ENCODE measurements at regions not wholly inside any gene's neighbourhood (a gene's known extent, or its start where the extent isn't known, plus 50 kb on each side); places are given as distances from the start of the nearest gene placed in this dataset.

DNA sequence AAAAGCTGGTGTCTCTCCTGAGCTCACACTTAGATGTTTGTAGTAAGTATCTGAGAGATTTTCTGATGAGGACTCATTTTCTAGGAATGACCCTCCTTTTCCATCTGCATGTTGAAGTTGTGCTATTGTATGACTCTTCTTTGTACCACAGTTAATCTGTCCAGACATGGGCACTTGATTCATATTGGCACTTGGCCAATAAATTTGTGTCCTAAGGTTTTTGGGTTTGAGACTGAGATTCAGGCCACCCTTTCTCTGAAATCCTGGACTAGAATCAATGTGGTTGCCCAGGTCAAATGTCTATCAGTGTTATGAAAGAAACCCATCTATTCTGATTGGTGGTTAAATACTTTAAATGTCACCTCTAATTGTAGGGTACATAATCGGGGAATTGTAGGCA lies 869.0 kb downstream of the SH3BGRL start:
- DNase-seq (ENCODE audit: low spot score) (no peak), ATAC-seq (ENCODE audit: insufficient number of reproducible peaks, low FRiP score, low read depth) (no peak)
- no peaks in the 10 kb centered on the region for H3K4me1 ChIP-seq (ENCODE audit: control insufficient read depth in 1 of 2, low read depth in 2 of 2)
- no peak overlapping the region for H3K4me3 ChIP-seq
- H3K9me3 ChIP-seq, result no peaks in the 10 kb centered on the region
- no peaks in the 10 kb centered on the region for H3K36me3 ChIP-seq
- no peaks in the 10 kb centered on the region for H3K27me3 ChIP-seq (replicated peaks; ENCODE audit: insufficient read depth)
- TF ChIP-seq, protein P1, sequence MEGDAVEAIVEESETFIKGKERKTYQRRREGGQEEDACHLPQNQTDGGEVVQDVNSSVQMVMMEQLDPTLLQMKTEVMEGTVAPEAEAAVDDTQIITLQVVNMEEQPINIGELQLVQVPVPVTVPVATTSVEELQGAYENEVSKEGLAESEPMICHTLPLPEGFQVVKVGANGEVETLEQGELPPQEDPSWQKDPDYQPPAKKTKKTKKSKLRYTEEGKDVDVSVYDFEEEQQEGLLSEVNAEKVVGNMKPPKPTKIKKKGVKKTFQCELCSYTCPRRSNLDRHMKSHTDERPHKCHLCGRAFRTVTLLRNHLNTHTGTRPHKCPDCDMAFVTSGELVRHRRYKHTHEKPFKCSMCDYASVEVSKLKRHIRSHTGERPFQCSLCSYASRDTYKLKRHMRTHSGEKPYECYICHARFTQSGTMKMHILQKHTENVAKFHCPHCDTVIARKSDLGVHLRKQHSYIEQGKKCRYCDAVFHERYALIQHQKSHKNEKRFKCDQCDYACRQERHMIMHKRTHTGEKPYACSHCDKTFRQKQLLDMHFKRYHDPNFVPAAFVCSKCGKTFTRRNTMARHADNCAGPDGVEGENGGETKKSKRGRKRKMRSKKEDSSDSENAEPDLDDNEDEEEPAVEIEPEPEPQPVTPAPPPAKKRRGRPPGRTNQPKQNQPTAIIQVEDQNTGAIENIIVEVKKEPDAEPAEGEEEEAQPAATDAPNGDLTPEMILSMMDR (IDR thresholded peaks at IDR 0.05), result no peak
- H3K27ac ChIP-seq, result no peak overlapping the region

DNA sequence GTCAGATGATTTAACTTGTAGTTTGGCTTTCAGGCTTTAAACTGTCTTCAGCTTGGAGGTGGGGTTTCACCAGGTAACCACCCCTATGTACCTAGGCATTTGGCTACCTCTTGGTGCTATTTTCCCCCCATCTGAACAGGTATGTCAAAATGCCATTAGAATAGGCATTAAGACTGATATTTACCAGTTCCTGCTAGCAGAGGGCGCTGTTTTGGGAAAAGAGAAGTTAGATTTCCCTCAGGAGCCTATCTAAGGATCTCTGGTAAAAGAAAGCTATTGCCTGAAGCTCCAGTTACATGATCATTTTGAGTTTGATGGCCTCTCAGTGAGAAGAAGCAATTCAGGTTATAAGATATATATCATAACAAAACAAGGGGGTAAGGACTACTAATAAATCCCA lies 879.1 kb downstream of the SH3BGRL start:
- DNase-seq (ENCODE audit: low spot score), result no peak
- no peak overlapping the region for H3K27ac ChIP-seq
- ATAC-seq (ENCODE audit: insufficient number of reproducible peaks, low FRiP score, low read depth), result no peak
- H3K4me1 ChIP-seq (ENCODE audit: control insufficient read depth in 1 of 2, low read depth in 2 of 2), result no peaks in the 10 kb centered on the region
- H3K4me3 ChIP-seq, result no peak overlapping the region
- no peaks in the 10 kb centered on the region for H3K9me3 ChIP-seq
- no peaks in the 10 kb centered on the region for H3K27me3 ChIP-seq (replicated peaks; ENCODE audit: insufficient read depth)
- no peaks in the 10 kb centered on the region for H3K36me3 ChIP-seq
- TF ChIP-seq, protein P1 (IDR thresholded peaks at IDR 0.05), result no peak

DNA sequence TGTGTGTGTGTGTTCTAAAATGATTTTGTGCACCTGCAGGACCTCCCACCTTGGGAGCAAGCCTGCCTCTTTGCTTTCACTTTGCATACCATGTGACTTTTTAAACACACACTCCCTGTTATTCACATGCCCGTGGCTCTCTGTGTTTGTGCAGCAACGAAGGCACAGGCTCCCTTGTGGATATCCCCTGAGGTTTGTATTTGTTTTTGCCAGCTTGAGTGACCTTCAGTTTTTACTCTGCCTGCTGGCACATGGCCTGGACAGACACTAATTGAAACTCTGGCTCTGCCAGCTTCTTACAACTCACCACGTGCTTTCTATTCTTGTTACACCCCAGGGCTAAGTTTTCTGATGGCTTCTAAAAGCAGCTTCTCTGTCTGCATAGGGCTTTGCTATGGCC lies 885.8 kb downstream of the SH3BGRL start:
- no peak overlapping the region for H3K27ac ChIP-seq
- TF ChIP-seq, protein P1 (IDR thresholded peaks at IDR 0.05), result no peak
- no peaks in the 10 kb centered on the region for H3K36me3 ChIP-seq
- no peak for ATAC-seq (ENCODE audit: insufficient number of reproducible peaks, low FRiP score, low read depth)
- H3K9me3 ChIP-seq, result no peaks in the 10 kb centered on the region
- no peak for DNase-seq (ENCODE audit: low spot score)
- H3K4me3 ChIP-seq, result peak overlapping the region; percentile 13
- H3K27me3 ChIP-seq (replicated peaks; ENCODE audit: insufficient read depth), result no peaks in the 10 kb centered on the region
- no peaks in the 10 kb centered on the region for H3K4me1 ChIP-seq (ENCODE audit: control insufficient read depth in 1 of 2, low read depth in 2 of 2)

DNA sequence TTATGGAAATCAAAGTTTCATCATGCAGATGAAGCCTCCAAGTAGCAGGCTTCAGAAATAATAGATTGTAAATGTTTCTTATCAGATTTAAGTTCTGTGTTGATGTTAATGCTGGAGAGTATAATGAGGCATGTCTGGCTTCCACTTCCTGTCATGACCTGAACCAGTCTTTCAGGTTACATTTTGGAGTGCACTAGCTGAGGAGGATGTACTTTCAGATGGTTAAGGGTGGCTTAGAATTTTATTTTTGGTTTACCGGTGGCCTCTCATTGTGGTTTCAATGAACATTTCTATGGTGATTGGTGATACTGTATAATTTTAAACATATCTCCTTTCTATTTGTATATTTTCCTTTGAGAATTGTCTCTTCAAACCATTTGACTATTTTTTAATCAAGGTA lies 890.4 kb downstream of the SH3BGRL start:
- DNase-seq (ENCODE audit: low spot score) (no peak), ATAC-seq (ENCODE audit: insufficient number of reproducible peaks, low FRiP score, low read depth) (no peak)
- TF ChIP-seq, protein P1 (IDR thresholded peaks at IDR 0.05), result no peak
- Histone ChIP-seq H3K4me1 (ENCODE audit: control insufficient read depth in 1 of 2, low read depth in 2 of 2) (no peaks in the 10 kb centered on the region), H3K27me3 (replicated peaks; ENCODE audit: insufficient read depth) (no peaks in the 10 kb centered on the region), H3K9me3 (no peaks in the 10 kb centered on the region), H3K27ac (no peak overlapping the region), H3K4me3 (no peak overlapping the region), H3K36me3 (no peaks in the 10 kb centered on the region)

DNA sequence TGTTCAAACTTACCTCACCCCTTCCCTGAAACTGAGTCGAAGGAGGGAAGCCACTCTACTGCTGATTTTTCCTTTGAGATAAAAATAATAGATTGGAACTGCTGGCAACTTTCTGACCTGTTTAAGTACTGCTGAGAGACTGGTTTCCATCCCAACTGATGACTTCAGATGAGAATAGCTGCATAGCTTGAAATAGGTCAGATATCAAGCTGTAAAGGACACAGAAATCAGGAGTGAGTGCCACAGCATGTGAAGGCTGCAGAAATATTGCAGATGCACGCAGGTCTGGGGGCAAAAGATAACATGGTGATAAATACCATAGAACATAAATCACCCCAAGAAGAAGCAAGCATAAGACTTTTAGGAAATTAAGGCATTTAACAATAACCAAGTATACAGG lies 923.2 kb downstream of the SH3BGRL start:
- TF ChIP-seq, protein P1 (IDR thresholded peaks at IDR 0.05), result no peak
- DNase-seq (ENCODE audit: low spot score) (no peak), ATAC-seq (ENCODE audit: insufficient number of reproducible peaks, low FRiP score, low read depth) (no peak)
- H3K9me3 ChIP-seq, result no peaks in the 10 kb centered on the region
- no peaks in the 10 kb centered on the region for H3K4me1 ChIP-seq (ENCODE audit: control insufficient read depth in 1 of 2, low read depth in 2 of 2)
- no peaks in the 10 kb centered on the region for H3K27me3 ChIP-seq (replicated peaks; ENCODE audit: insufficient read depth)
- H3K36me3 ChIP-seq, result no peaks in the 10 kb centered on the region
- no peak overlapping the region for H3K27ac ChIP-seq
- H3K4me3 ChIP-seq, result no peak overlapping the region

Measured in thoracic aorta (tissue), 2 donors.